WTC11 (cell line): ENCODE measurements at regions not wholly inside any gene's neighbourhood (a gene's known extent, or its start where the extent isn't known, plus 50 kb on each side); places are given as distances from the start of the nearest gene placed in this dataset.

Source experiments
- ATAC-seq: fragments of 200-7000 bp; cut with Tn5 transposase; 2 replicates; pipeline ENCODE4 v1.10.0; 2021; ENCODE audit warnings: mild to moderate bottlenecking, moderate library complexity
- CTCF ChIA-PET: fragments of 300-600 bp; sonication (Branson Sonifier 250); formaldehyde crosslinking; loops from one replicate; lab custom pipeline; 2021; ENCODE audit warnings: antibody characterized with exemption; lab: Charles Lee
- POLR2A ChIA-PET: fragments of 350-600 bp; sonication (Branson Sonifier 250); formaldehyde crosslinking; loops from one replicate; lab custom pipeline; 2021; ENCODE audit warnings: antibody characterized with exemption; lab: Charles Lee
- DNase-seq: peaks from one replicate; pipeline ENCODE4 v3.0.0; 2021; ENCODE audit warnings: low spot score
- H3K27ac Mint-ChIP-seq: 2 replicates; pipeline ENCODE4 v1.8.0; 2021; ENCODE audit warnings: mixed read lengths
- H3K27me3 Mint-ChIP-seq: 2 replicates; pipeline ENCODE4 v1.8.0; 2021; ENCODE audit warnings: low read depth, mild to moderate bottlenecking, moderate library complexity, mixed read lengths
- H3K36me3 Mint-ChIP-seq: 2 replicates; pipeline ENCODE4 v1.8.0; 2021; ENCODE audit warnings: mixed read lengths
- H3K4me1 Mint-ChIP-seq: 2 replicates; pipeline ENCODE4 v1.8.0; 2022; ENCODE audit warnings: mixed read lengths
- H3K4me3 Mint-ChIP-seq: 2 replicates; pipeline ENCODE4 v1.8.0; 2021; ENCODE audit warnings: mild to moderate bottlenecking, moderate library complexity, mixed read lengths
- H3K9me3 Mint-ChIP-seq: 2 replicates; pipeline ENCODE4 v1.8.0; 2021; ENCODE audit warnings: mixed read lengths
- CDX4 ChIP-seq: fragments of 250-450 bp; sonication (Bioruptor Pico); IDR thresholded peaks from 2 replicates; pipeline ENCODE4 v1.9.0; 2021; ENCODE audit warnings: moderate library complexity, mild to moderate bottlenecking, inconsistent platforms, borderline replicate concordance
- E2F1 ChIP-seq: sonication (generic); formaldehyde crosslinking; IDR thresholded peaks from 2 replicates; pipeline ENCODE4 v1.8.0; 2022; ENCODE audit warnings: mild to moderate bottlenecking, missing genetic modification reagents
- E2F5 ChIP-seq: sonication (generic); formaldehyde crosslinking; IDR thresholded peaks from 2 replicates; pipeline ENCODE4 v1.8.1; 2022; ENCODE audit warnings: mild to moderate bottlenecking, moderate library complexity, missing genetic modification reagents
- EMX1 ChIP-seq: fragments of 250-450 bp; sonication (Bioruptor Pico); IDR thresholded peaks from 2 replicates; pipeline ENCODE4 v1.8.0; 2021; ENCODE audit warnings: mild to moderate bottlenecking
- GABPB1 ChIP-seq: sonication (generic); formaldehyde crosslinking; IDR thresholded peaks from 2 replicates; pipeline ENCODE4 v1.8.1; 2023; ENCODE audit warnings: mild to moderate bottlenecking, missing genetic modification reagents
- HMGXB4 ChIP-seq: sonication (generic); formaldehyde crosslinking; IDR thresholded peaks from 2 replicates; pipeline ENCODE4 v1.8.1; 2023; ENCODE audit warnings: mild to moderate bottlenecking, moderate library complexity, missing genetic modification reagents
- JUN ChIP-seq: sonication (generic); formaldehyde crosslinking; IDR thresholded peaks from 2 replicates; pipeline ENCODE4 v1.8.0; 2023; ENCODE audit warnings: mild to moderate bottlenecking, missing genetic modification reagents
- MXD4 ChIP-seq: fragments of 250-450 bp; sonication (Bioruptor Pico); IDR thresholded peaks from 2 replicates; pipeline ENCODE4 v1.8.0; 2021; ENCODE audit warnings: mild to moderate bottlenecking, moderate library complexity, borderline replicate concordance
- MYBL2 ChIP-seq: sonication (generic); formaldehyde crosslinking; IDR thresholded peaks from 2 replicates; pipeline ENCODE4 v1.8.1; 2023; ENCODE audit warnings: mild to moderate bottlenecking, moderate library complexity, missing genetic modification reagents
- NR3C1 ChIP-seq: sonication (generic); formaldehyde crosslinking; conservative IDR thresholded peaks from 2 replicates; pipeline ENCODE4 v1.8.1; 2023; ENCODE audit warnings: low read depth, mild to moderate bottlenecking, missing genetic modification reagents
- OVOL2 ChIP-seq: fragments of 250-450 bp; sonication (Bioruptor Pico); IDR thresholded peaks from 2 replicates; pipeline ENCODE4 v1.9.0; 2021; ENCODE audit warnings: mild to moderate bottlenecking, borderline replicate concordance
- PRDM15 ChIP-seq: sonication (generic); formaldehyde crosslinking; IDR thresholded peaks from 2 replicates; pipeline ENCODE4 v1.8.0; 2022; ENCODE audit warnings: missing genetic modification reagents
- TEAD1 ChIP-seq: sonication (generic); formaldehyde crosslinking; IDR thresholded peaks from 2 replicates; pipeline ENCODE4 v1.8.0; 2022; ENCODE audit warnings: mild to moderate bottlenecking, missing genetic modification reagents
- TEAD4 ChIP-seq: sonication (generic); formaldehyde crosslinking; IDR thresholded peaks from 2 replicates; pipeline ENCODE4 v1.8.0; 2022; ENCODE audit warnings: mild to moderate bottlenecking, missing genetic modification reagents
- TP53 ChIP-seq: sonication (generic); formaldehyde crosslinking; IDR thresholded peaks from 2 replicates; pipeline ENCODE4 v1.8.1; 2023; ENCODE audit warnings: mild to moderate bottlenecking, missing genetic modification reagents
- ZNF121 ChIP-seq: sonication (generic); formaldehyde crosslinking; IDR thresholded peaks from 2 replicates; pipeline ENCODE4 v1.8.0; 2023; ENCODE audit warnings: missing genetic modification reagents
- ZNF416 ChIP-seq: fragments of 250-450 bp; sonication (Bioruptor Pico); IDR thresholded peaks from 2 replicates; pipeline ENCODE4 v1.9.0; 2021; ENCODE audit warnings: mild to moderate bottlenecking, inconsistent platforms
- ZSCAN18 ChIP-seq: fragments of 250-450 bp; sonication (Bioruptor Pico); IDR thresholded peaks from 2 replicates; pipeline ENCODE4 v2.1.2; 2022; ENCODE audit warnings: mild to moderate bottlenecking, moderate library complexity

- POLR2A ChIA-PET: no interaction called here
- DNase-seq (no peak), ATAC-seq (no peak)
- Mint-ChIP-seq H3K27ac (no peak overlapping the region), H3K27me3 (no peaks in the 10 kb centered on the region), H3K4me1 (peaks cover 15% of the 10 kb centered on the region), H3K4me3 (no peak overlapping the region), H3K9me3 (peaks cover 4% of the 10 kb centered on the region; the same call in 1 of the 2 replicates), H3K36me3 (no peaks in the 10 kb centered on the region)
- no peak for TF ChIP-seq MYBL2 (CRISPR knock-in tag)
- TF ChIP-seq CDX4 (CRISPR knock-in tag): no peak
- no peak for TF ChIP-seq E2F5 (CRISPR knock-in tag)
- no peak for TF ChIP-seq ZSCAN18
- no peak for TF ChIP-seq TEAD4 (CRISPR knock-in tag)
- TF ChIP-seq ZNF416 (CRISPR knock-in tag): no peak
- TF ChIP-seq TEAD1 (CRISPR knock-in tag): no peak
- no peak for TF ChIP-seq PRDM15 (CRISPR knock-in tag)
- no peak for TF ChIP-seq OVOL2 (CRISPR knock-in tag)
- TF ChIP-seq JUN (CRISPR knock-in tag): no peak
- TF ChIP-seq MXD4: no peak
- TF ChIP-seq NR3C1 (CRISPR knock-in tag): no peak
- TF ChIP-seq TP53 (CRISPR knock-in tag): no peak
- no peak for TF ChIP-seq GABPB1
- TF ChIP-seq HMGXB4: no peak
- no peak for TF ChIP-seq E2F1 (CRISPR knock-in tag)
- no peak for TF ChIP-seq EMX1 (CRISPR knock-in tag)
- CTCF ChIA-PET: no interaction called here
Observed at GRCh38 chr4:81360737-81361136, 111.0 kb downstream of the RASGEF1B start.

GRCh38 chr4:81359207-81359606 is 112.5 kb downstream of the RASGEF1B start:
- no peak overlapping the region for H3K27ac Mint-ChIP-seq
- no peak overlapping the region for H3K4me3 Mint-ChIP-seq
- ATAC-seq: no peak
- no peak for TF ChIP-seq ZNF121 (CRISPR knock-in tag)
- no peaks in the 10 kb centered on the region for H3K36me3 Mint-ChIP-seq
- peaks cover 15% of the 10 kb centered on the region for H3K4me1 Mint-ChIP-seq
- H3K27me3 Mint-ChIP-seq: no peaks in the 10 kb centered on the region
- ChIA-PET CTCF (no interaction called here), POLR2A (no interaction called here)
- peaks cover 4% of the 10 kb centered on the region; the same call in 1 of the 2 replicates for H3K9me3 Mint-ChIP-seq
- DNase-seq: no peak
